ENCODE measurements at regions not wholly inside any gene's neighbourhood (a gene's known extent, or its start where the extent isn't known, plus 50 kb on each side); places are given as distances from the start of the nearest gene placed in this dataset.

GRCh38 chr3:101932326-101933068, 83.2 kb downstream of the NFKBIZ start:
- no peak for TF ChIP-seq BHLHE40 (IDR thresholded peaks at IDR 0.05; ENCODE audit: borderline replicate concordance)
- no peak for TF ChIP-seq TARDBP (IDR thresholded peaks at IDR 0.05)
- TF ChIP-seq FOXK2 (IDR thresholded peaks at IDR 0.05), result no peak
- no peak for TF ChIP-seq FOXM1 (IDR thresholded peaks at IDR 0.05; ENCODE audit: borderline replicate concordance)
- TF ChIP-seq SUZ12 (IDR thresholded peaks at IDR 0.05), result no peak
- TF ChIP-seq PKNOX1 (IDR thresholded peaks at IDR 0.05), result no peak
- TF ChIP-seq SP1 (IDR thresholded peaks at IDR 0.05), result no peak
- no peak for TF ChIP-seq LEF1 (IDR thresholded peaks at IDR 0.05; ENCODE audit: borderline replicate concordance)

All from HEK293T (cell line).